Gastroesophageal sphincter (tissue), 3 donors: ENCODE measurements at regions not wholly inside any gene's neighbourhood (a gene's known extent, or its start where the extent isn't known, plus 50 kb on each side); places are given as distances from the start of the nearest gene placed in this dataset.

Source experiments
- CTCF ChIP-seq, 4 experiments: fragments of 200-600 bp in 2 of 4; fragments of 450-650 bp in 2 of 4; sonication (generic) in 1 of 4; IDR thresholded peaks; one replicate each; pipeline ENCODE4 v1.5.1; 2017 to 2019; ENCODE audit warnings: antibody characterized with exemption in 4 of 4, mild to moderate bottlenecking in 2 of 4, moderate library complexity in 2 of 4
- EP300 ChIP-seq: sonication (generic); formaldehyde crosslinking; IDR thresholded peaks from one replicate; pipeline ENCODE4 v1.6.1; 2017; ENCODE audit warnings: antibody characterized with exemption, mild to moderate bottlenecking

GRCh38 chr7:138295049-138295637 lies 164.9 kb upstream of the TRIM24 start:
- TF ChIP-seq CTCF (IDR thresholded peaks at IDR 0.05): no peak
- no peak for TF ChIP-seq EP300
